IMR-90 (cell line): ENCODE measurements at regions not wholly inside any gene's neighbourhood (a gene's known extent, or its start where the extent isn't known, plus 50 kb on each side); places are given as distances from the start of the nearest gene placed in this dataset.

Experiments
- ATAC-seq: fragments of 200-7000 bp; cut with Tn5 transposase; 2 replicates; pipeline ENCODE4 v1.9.1; 2020; ENCODE audit warnings: low read depth, mild to moderate bottlenecking, moderate library complexity
- BruUV-seq: library from RNA; stranded (reverse); fragments of 400-500 nt; replicated peaks from 2 replicates; lab custom pipeline; 2021; lab: Mats Ljungman, UMichigan
- CTCF ChIA-PET: fragments of 300-600 bp; formaldehyde crosslinking; extraction: SDS; loops from one replicate; lab custom pipeline; 2021; ENCODE audit warnings: antibody characterized with exemption; lab: Yijun Ruan, JAX
- POLR2A ChIA-PET: fragments of 300-600 bp; sonication (Branson Sonifier 250); formaldehyde crosslinking; loops from one replicate; lab custom pipeline; 2022; ENCODE audit warnings: antibody characterized with exemption; ENCODE audit not compliant: unreplicated experiment; lab: Charles Lee
- DNase-seq: peaks from one replicate; pipeline ENCODE4 v3.0.0; 2013
- H2AFZ ChIP-seq: replicated peaks from 2 replicates; pipeline ENCODE3; 2013; ENCODE audit warnings: low read length, mild to moderate bottlenecking; ENCODE audit not compliant: poor library complexity
- H2AK5ac ChIP-seq: 2 replicates; pipeline ENCODE4 v1.6.1; 2013; ENCODE audit warnings: low read depth, low read length, inconsistent platforms
- H2AK9ac ChIP-seq: replicated peaks from 2 replicates; pipeline ENCODE3; 2013; ENCODE audit warnings: mild to moderate bottlenecking, low read depth, low read length, moderate library complexity; ENCODE audit not compliant: poor library complexity
- H2BK120ac ChIP-seq: 2 replicates; pipeline ENCODE4 v1.6.1; 2013; ENCODE audit warnings: low read depth, low read length, inconsistent platforms
- H2BK15ac ChIP-seq: 3 replicates; pipeline ENCODE4 v1.6.1; 2013; ENCODE audit warnings: low read depth, low read length, inconsistent platforms
- H2BK20ac ChIP-seq: 2 replicates; pipeline ENCODE4 v1.6.1; 2013; ENCODE audit warnings: low read depth, mild to moderate bottlenecking, inconsistent platforms, low read length, moderate library complexity
- H2BK5ac ChIP-seq: 2 replicates; pipeline ENCODE4 v1.6.1; 2013; ENCODE audit warnings: mild to moderate bottlenecking, low read depth, low read length, inconsistent platforms; ENCODE audit not compliant: poor library complexity, severe bottlenecking
- H3K14ac ChIP-seq: replicated peaks from 2 replicates; pipeline ENCODE4 v1.6.1; 2013; ENCODE audit warnings: low read depth, low read length, inconsistent platforms
- H3K18ac ChIP-seq: 2 replicates; pipeline ENCODE4 v1.6.1; 2013; ENCODE audit warnings: low read depth, low read length, control low read depth
- H3K23ac ChIP-seq: 2 replicates; pipeline ENCODE4 v1.6.1; 2013; ENCODE audit warnings: low read depth, low read length, inconsistent platforms
- H3K27ac ChIP-seq: 2 replicates; pipeline ENCODE4 v1.5.1; 2013; ENCODE audit warnings: mild to moderate bottlenecking, control low read depth, low read length; ENCODE audit not compliant: insufficient read depth
- H3K27me3 ChIP-seq: 2 replicates; pipeline ENCODE4 v1.6.1; 2013; ENCODE audit warnings: low read length; ENCODE audit not compliant: control insufficient read depth, insufficient read depth
- H3K36me3 ChIP-seq: 2 replicates; pipeline ENCODE4 v1.6.1; 2013; ENCODE audit warnings: low read length, mixed read lengths; ENCODE audit not compliant: control insufficient read depth, insufficient read depth
- H3K4ac ChIP-seq: 2 replicates; pipeline ENCODE4 v1.6.1; 2013; ENCODE audit warnings: low read depth, low read length, inconsistent platforms
- H3K4me1 ChIP-seq: 2 replicates; pipeline ENCODE4 v1.6.1; 2013; ENCODE audit warnings: low read length, mixed read lengths; ENCODE audit not compliant: control insufficient read depth, insufficient read depth
- H3K4me2 ChIP-seq: 2 replicates; pipeline ENCODE4 v1.6.1; 2013; ENCODE audit warnings: low read depth, mild to moderate bottlenecking, control low read depth, low read length, moderate library complexity
- H3K4me3 ChIP-seq: 2 replicates; pipeline ENCODE4 v1.5.1; 2013; ENCODE audit warnings: low read depth, mild to moderate bottlenecking, control low read depth, low read length, moderate library complexity; ENCODE audit not compliant: insufficient read depth
- H3K56ac ChIP-seq: 2 replicates; pipeline ENCODE4 v1.6.1; 2013; ENCODE audit warnings: low read length, inconsistent platforms; ENCODE audit not compliant: insufficient read depth; ENCODE audit errors: extremely low read depth
- H3K79me1 ChIP-seq, 2 experiments: 2 replicates each; pipeline ENCODE4 v1.6.1; 2013; ENCODE audit warnings: low read length in 2 of 2, inconsistent platforms in 1 of 2, low read depth in 1 of 2
- H3K9ac ChIP-seq: 2 replicates; pipeline ENCODE4 v1.6.1; 2013; ENCODE audit warnings: low read depth, low read length, control low read depth
- H3K9me1 ChIP-seq: 2 replicates; pipeline ENCODE4 v1.6.1; 2013; ENCODE audit warnings: low read length, inconsistent platforms; ENCODE audit not compliant: insufficient read depth
- H3K9me3 ChIP-seq: 2 replicates; pipeline ENCODE4 v1.6.1; 2013; ENCODE audit warnings: low read length; ENCODE audit not compliant: control insufficient read depth, insufficient read depth
- H4K20me1 ChIP-seq: 2 replicates; pipeline ENCODE4 v1.6.1; 2013; ENCODE audit warnings: low read length, inconsistent platforms; ENCODE audit not compliant: insufficient read depth
- H4K5ac ChIP-seq: 2 replicates; pipeline ENCODE4 v1.6.1; 2013; ENCODE audit warnings: mild to moderate bottlenecking, low read depth, low read length, control low read depth
- H4K8ac ChIP-seq, 2 experiments: 2 replicates each; pipeline ENCODE4 v1.6.1; 2013; ENCODE audit warnings: low read depth in 2 of 2, low read length in 2 of 2, control low read depth in 1 of 2, inconsistent platforms in 1 of 2
- H4K91ac ChIP-seq: 2 replicates; pipeline ENCODE4 v1.6.1; 2013; ENCODE audit warnings: low read depth, low read length, inconsistent platforms; ENCODE audit not compliant: insufficient read depth
- MAFK ChIP-seq: IDR thresholded peaks from 2 replicates; pipeline ENCODE4 v1.6.1; 2012; ENCODE audit warnings: low read depth, low read length, improper control_type of control experiment
- NFE2L2 ChIP-seq: fragments of 150-350 bp; IDR thresholded peaks from 2 replicates; pipeline ENCODE4 v1.6.1; 2016; ENCODE audit warnings: low read depth, mild to moderate bottlenecking, low read length
- WGBS, 2 experiments: methylation state at CpG; one replicate each; pipeline versions ENCODE4 v1.1.5 to v1.1.7; 2013; ENCODE audit warnings: missing lambda C conversion rate in 2 of 2; ENCODE audit not compliant: insufficient read length in 1 of 2; ENCODE audit errors: extremely low coverage in 2 of 2; 5-methylcytosine and 5-hydroxymethylcytosine counted together
- dilution Hi-C: fragments of 300-500 bp; cut with HindIII; formaldehyde crosslinking; loops from one replicate; pipeline ENCODE4 v1.14.3; 2018; ENCODE audit warnings: low sequenced_read_pairs; ENCODE audit not compliant: unreplicated experiment
- in situ Hi-C: fragments of 300-500 bp; cut with MboI; formaldehyde crosslinking; loops from 3 replicates; pipeline ENCODE4 v1.14.3; 2019; ENCODE audit warnings: low sequenced_read_pairs, inconsistent platforms, mixed read lengths
- intact Hi-C: fragments of 100-400 bp; cut with micrococcal nuclease; formaldehyde crosslinking; loops from 2 replicates; pipeline ENCODE4 v1.10.0; 2022

DNA sequence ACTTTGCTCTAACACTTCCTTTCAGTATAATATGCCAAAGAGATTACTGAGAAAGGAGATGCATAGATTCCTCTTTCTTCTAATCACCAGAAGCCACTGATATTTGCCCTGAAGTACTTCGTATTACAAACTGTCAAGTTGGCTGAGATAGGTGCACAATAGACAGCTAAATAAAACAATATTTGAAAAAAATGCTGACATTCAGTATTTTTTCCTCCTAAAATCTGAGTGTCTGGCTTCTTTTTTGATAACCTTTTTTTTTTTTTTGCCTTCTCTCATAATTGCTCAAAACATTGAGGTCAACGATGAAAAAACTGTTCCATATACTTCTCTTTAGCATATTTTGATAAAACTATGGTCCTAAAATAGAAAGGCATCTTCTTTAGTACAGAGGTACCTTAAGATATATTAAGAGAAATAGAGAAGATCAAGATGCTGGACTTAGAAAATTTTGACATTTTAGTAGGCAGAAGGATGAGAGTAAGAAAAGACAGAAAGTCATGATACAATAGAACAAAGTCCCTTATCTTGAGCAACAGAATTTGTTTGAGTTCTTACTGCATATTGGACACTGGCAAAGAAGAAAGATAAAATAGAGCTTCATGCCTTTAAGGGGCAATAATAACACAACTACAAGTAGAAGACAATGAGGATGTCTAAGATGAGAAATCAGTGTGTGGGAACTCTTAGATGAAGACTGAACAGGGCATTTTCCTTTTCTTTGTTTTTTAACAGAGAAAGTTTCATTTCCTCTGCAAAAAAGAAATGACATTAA, 220.7 kb downstream of the PTH2R start:
- Histone ChIP-seq H2BK15ac (no peak overlapping the region), H3K27ac (no peak overlapping the region), H4K91ac (no peak overlapping the region), H2BK120ac (no peak overlapping the region), H4K20me1 (no peaks in the 10 kb centered on the region), H2BK5ac (no peak overlapping the region), H3K4me1 (no peaks in the 10 kb centered on the region), H2AK5ac (no peak overlapping the region), H3K27me3 (no peaks in the 10 kb centered on the region), H3K18ac (no peak overlapping the region), H3K36me3 (no peaks in the 10 kb centered on the region), H3K9me3 (peaks cover 3% of the 10 kb centered on the region; the same call in 1 of the 2 replicates), H3K14ac (no peak overlapping the region), H2AK9ac (no peak overlapping the region), H3K4me2 (no peak overlapping the region), H3K4ac (no peak overlapping the region), H2BK20ac (no peak overlapping the region), H2AFZ (no peak overlapping the region), H3K79me1 (no peaks in the 10 kb centered on the region), H3K56ac (no peak overlapping the region), H3K23ac (no peak overlapping the region), H4K8ac (no peak overlapping the region), H4K5ac (no peak overlapping the region), H3K4me3 (no peak overlapping the region), H3K9me1 (no peaks in the 10 kb centered on the region), H3K9ac (no peak overlapping the region)
- TF ChIP-seq NFE2L2 (no peak), MAFK (peak; percentile 66)
- DNase-seq (no peak), ATAC-seq (no peak)
- ChIA-PET CTCF (no interaction called here), POLR2A (no interaction called here)
- BruUV-seq: no TSS peak
- intact Hi-C loops (no loop called here), dilution Hi-C loops (no loop called here), in situ Hi-C loops (no loop called here)
- no CpG with 5 or more reads among the region's 2 CpGs for WGBS, 2 experiments
